WERI-Rb-1 (cell line): ENCODE measurements at regions not wholly inside any gene's neighbourhood (a gene's known extent, or its start where the extent isn't known, plus 50 kb on each side); places are given as distances from the start of the nearest gene placed in this dataset.

ENCODE experiments used
- DNase-seq: peaks from one replicate; pipeline ENCODE4 v3.0.0-alpha.2; 2020
- H3K27ac ChIP-seq: fragments of 250-450 bp; sonication (Bioruptor Pico); 2 replicates; pipeline ENCODE4 v1.5.1; 2020; ENCODE audit warnings: mild to moderate bottlenecking, moderate library complexity
- H3K27me3 ChIP-seq: fragments of 250-450 bp; sonication (Bioruptor Pico); 2 replicates; pipeline ENCODE4 v1.5.1; 2021; ENCODE audit warnings: mild to moderate bottlenecking, low read depth, moderate library complexity; ENCODE audit not compliant: insufficient read depth, severe bottlenecking
- H3K36me3 ChIP-seq: fragments of 250-450 bp; sonication (Bioruptor Pico); 2 replicates; pipeline ENCODE4 v1.5.1; 2020; ENCODE audit warnings: mild to moderate bottlenecking, moderate library complexity
- H3K4me3 ChIP-seq: 2 replicates; pipeline ENCODE4 v1.5.1; 2011; ENCODE audit warnings: low read depth, mild to moderate bottlenecking, control low read depth, low read length
- H3K9me3 ChIP-seq: fragments of 250-450 bp; sonication (Bioruptor Pico); 2 replicates; pipeline ENCODE4 v1.5.1; 2021; ENCODE audit warnings: mild to moderate bottlenecking, moderate library complexity; ENCODE audit not compliant: severe bottlenecking
- TF ChIP-seq, protein P1 (sequence below): IDR thresholded peaks from 2 replicates; pipeline ENCODE4 v1.5.1; 2011; ENCODE audit warnings: low read depth, mild to moderate bottlenecking, control low read depth, inconsistent platforms, low read length

DNA sequence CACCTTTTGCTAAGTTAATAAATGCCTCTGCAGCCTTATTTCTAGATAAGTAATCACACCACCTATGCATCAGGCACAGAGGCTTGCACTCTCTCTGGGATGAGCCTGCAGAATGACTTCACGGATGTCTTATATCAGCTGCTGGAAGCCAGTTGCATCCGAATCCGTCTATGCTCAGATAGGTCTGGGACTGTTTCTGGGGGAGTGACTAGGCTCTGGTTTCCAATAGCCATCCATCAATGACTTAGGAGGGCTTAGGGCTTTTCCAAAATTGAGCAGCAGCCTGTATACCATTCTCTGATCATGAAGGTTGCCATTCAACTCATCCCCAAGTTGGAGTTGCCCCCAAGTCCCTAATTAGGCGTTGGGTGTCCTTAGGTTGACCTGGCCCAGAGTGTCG is 113.3 kb upstream of the ERCC4 start:
- no peaks in the 10 kb centered on the region for H3K27me3 ChIP-seq
- H3K36me3 ChIP-seq, result no peaks in the 10 kb centered on the region
- no peak overlapping the region for H3K4me3 ChIP-seq
- no peak for DNase-seq
- TF ChIP-seq, protein P1, sequence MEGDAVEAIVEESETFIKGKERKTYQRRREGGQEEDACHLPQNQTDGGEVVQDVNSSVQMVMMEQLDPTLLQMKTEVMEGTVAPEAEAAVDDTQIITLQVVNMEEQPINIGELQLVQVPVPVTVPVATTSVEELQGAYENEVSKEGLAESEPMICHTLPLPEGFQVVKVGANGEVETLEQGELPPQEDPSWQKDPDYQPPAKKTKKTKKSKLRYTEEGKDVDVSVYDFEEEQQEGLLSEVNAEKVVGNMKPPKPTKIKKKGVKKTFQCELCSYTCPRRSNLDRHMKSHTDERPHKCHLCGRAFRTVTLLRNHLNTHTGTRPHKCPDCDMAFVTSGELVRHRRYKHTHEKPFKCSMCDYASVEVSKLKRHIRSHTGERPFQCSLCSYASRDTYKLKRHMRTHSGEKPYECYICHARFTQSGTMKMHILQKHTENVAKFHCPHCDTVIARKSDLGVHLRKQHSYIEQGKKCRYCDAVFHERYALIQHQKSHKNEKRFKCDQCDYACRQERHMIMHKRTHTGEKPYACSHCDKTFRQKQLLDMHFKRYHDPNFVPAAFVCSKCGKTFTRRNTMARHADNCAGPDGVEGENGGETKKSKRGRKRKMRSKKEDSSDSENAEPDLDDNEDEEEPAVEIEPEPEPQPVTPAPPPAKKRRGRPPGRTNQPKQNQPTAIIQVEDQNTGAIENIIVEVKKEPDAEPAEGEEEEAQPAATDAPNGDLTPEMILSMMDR, result no peak
- H3K27ac ChIP-seq, result no peak overlapping the region
- no peaks in the 10 kb centered on the region for H3K9me3 ChIP-seq

DNA sequence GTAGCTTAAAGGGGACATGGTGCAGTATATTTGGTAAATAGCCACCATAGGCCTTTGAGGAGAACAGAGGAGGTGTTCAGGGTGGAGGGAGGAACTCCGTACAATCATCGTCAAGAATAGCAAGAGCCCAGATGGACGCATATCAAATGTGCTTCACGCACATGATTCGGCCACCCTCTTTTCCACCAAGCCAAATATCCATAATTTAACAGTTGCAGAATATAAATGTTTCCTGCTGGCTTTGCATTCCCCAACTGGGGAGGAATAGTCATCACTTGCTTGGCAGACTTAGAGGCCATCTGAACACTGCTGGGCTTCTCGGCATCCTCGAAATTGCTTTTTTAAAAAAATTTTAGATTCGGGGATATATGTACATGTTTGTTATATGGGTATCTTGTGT is 111.9 kb upstream of the ERCC4 start:
- DNase-seq, result no peak
- H3K9me3 ChIP-seq, result no peaks in the 10 kb centered on the region
- no peak overlapping the region for H3K4me3 ChIP-seq
- H3K36me3 ChIP-seq, result no peaks in the 10 kb centered on the region
- H3K27ac ChIP-seq, result no peak overlapping the region
- TF ChIP-seq, protein P1, result no peak
- H3K27me3 ChIP-seq, result no peaks in the 10 kb centered on the region

DNA sequence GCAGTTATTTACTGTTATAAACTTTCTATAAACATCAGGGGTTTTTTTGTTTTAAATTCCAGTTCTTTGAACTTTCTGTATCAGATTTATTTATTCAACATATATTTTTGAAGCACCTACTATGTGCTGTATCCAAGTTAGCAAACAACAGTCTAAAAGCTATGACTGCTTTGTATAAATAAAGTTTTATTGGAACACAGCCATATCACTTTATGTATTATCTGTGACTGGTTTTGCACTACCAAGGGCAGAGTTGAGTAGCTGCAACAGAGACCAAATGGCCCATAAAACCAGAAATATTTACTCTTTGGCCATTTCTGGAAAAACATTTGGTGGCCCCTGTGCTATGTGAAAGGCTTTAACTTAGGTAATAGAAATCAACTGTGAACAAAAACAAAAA is 110.2 kb upstream of the ERCC4 start:
- Histone ChIP-seq H3K9me3 (no peaks in the 10 kb centered on the region), H3K4me3 (no peak overlapping the region), H3K27ac (no peak overlapping the region), H3K27me3 (no peaks in the 10 kb centered on the region), H3K36me3 (no peaks in the 10 kb centered on the region)
- no peak for DNase-seq
- TF ChIP-seq, protein P1, result no peak

DNA sequence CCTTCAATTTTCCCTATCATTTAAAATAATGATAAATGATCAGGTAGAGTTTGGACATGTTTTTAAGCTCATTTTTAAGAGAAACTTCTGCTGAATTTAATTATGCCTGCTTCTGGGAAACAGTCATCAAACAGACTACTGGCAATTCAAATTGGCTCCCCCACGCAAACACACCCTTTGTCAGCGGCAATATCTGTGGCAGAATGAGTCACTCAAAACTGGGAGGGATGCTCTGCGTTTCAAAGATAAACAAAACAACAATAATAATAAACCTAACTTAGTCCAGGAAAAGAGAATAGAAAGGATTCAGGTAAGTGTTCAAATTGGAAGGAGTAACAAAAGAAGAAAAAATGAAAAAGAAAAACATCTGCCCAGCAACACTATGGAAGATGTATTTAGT is 108.1 kb upstream of the ERCC4 start:
- Histone ChIP-seq H3K9me3 (no peaks in the 10 kb centered on the region), H3K27me3 (peaks cover under 1% of the 10 kb centered on the region), H3K27ac (no peak overlapping the region), H3K36me3 (no peaks in the 10 kb centered on the region), H3K4me3 (no peak overlapping the region)
- DNase-seq, result no peak
- TF ChIP-seq, protein P1, result no peak

DNA sequence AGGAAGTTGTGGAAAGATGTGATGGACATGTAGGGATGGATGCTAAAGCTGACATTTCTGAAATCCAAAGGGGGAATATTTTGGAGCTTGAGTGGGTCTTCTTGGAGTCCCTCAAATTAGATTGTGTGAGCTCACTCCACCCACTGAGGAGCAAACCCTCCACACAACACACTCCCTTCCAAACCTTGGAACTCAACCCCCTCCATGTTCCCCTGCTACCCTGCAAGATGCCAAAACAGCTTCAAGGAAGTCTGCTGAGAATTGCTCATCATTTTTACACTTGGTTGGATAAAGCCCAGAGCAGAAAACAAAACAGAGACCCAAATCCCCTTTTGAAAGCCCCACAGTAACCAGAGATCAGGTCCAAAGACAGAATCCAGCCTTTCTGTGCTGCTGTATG is 103.3 kb upstream of the ERCC4 start:
- Histone ChIP-seq H3K4me3 (no peak overlapping the region), H3K27me3 (peaks cover 11% of the 10 kb centered on the region), H3K36me3 (no peaks in the 10 kb centered on the region), H3K27ac (no peak overlapping the region), H3K9me3 (no peaks in the 10 kb centered on the region)
- TF ChIP-seq, protein P1, result no peak
- DNase-seq, result no peak

DNA sequence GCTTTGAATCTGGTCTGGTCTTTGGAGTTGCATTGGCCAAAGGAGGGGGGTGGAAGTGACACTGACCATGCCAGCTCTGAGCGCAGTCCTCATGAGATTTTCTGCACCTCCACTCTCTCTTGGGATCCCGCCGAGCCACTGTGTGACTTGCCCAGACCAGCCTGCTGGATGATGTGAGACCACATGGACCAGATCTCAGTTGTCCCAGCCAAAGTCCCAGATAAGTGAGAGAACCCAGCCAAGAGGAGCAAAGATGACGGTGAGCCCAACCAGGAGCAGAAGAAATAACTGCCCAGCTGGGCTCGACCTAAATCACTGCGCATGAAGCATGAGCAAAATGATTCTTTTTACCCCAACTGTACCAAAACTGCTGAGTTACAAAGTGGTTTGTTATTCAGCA is 96.5 kb upstream of the ERCC4 start:
- H3K4me3 ChIP-seq, result no peak overlapping the region
- no peak for DNase-seq
- H3K27ac ChIP-seq, result no peak overlapping the region
- TF ChIP-seq, protein P1, result no peak
- H3K27me3 ChIP-seq, result peaks cover 5% of the 10 kb centered on the region
- no peaks in the 10 kb centered on the region for H3K36me3 ChIP-seq
- peaks cover 6% of the 10 kb centered on the region for H3K9me3 ChIP-seq
